HCT116 (cell line): ENCODE measurements at regions not wholly inside any gene's neighbourhood (a gene's known extent, or its start where the extent isn't known, plus 50 kb on each side); places are given as distances from the start of the nearest gene placed in this dataset.

Experiments
- ATAC-seq: fragments of 200-7000 bp; cut with Tn5 transposase; 2 replicates; pipeline ENCODE4 v1.9.1; 2020; ENCODE audit warnings: mild to moderate bottlenecking, moderate library complexity
- BruUV-seq: library from RNA; stranded (reverse); fragments of 400-500 nt; replicated peaks from 2 replicates; lab custom pipeline; 2021; lab: Mats Ljungman, UMichigan
- CTCF ChIA-PET: fragments of 300-600 bp; sonication (Branson Sonifier 250); formaldehyde crosslinking; loops from one replicate; lab custom pipeline; 2021; ENCODE audit warnings: antibody characterized with exemption; lab: Charles Lee
- POLR2A ChIA-PET: fragments of 300-600, 350-600 bp; sonication (Branson Sonifier 250); formaldehyde crosslinking; loops from one replicate; lab custom pipeline; 2021; ENCODE audit warnings: antibody characterized with exemption; lab: Charles Lee
- RAD21 ChIA-PET, 2 experiments: fragments of 300-600 bp; sonication (Branson Sonifier 250); formaldehyde crosslinking; loops; one replicate each; lab custom pipeline; 2023; ENCODE audit warnings: low total read pairs in 2 of 2; ENCODE audit not compliant: uncharacterized antibody in 2 of 2, unreplicated experiment in 2 of 2, low non-redundant PET in 1 of 2; lab: Charles Lee
- DNase-seq: peaks from one replicate; pipeline ENCODE4 v3.0.0-alpha.2; 2010; ENCODE audit warnings: low read depth, low spot score
- H2AFZ ChIP-seq: fragments of 200-600 bp; shearing (Covaris generic), sonication (generic); 2 replicates; pipeline ENCODE4 v1.6.1; 2017; ENCODE audit warnings: low read depth, mixed run types, mixed read lengths, antibody characterized with exemption, low read length; ENCODE audit not compliant: poor library complexity, severe bottlenecking
- H3K27ac ChIP-seq: 2 replicates; pipeline ENCODE4 v1.5.1; 2012; ENCODE audit warnings: low read depth, low read length
- H3K27me3 ChIP-seq: fragments of 200-600 bp; sonication (generic); 2 replicates; pipeline ENCODE4 v1.6.1; 2016; ENCODE audit warnings: mixed run types, low read length, mixed read lengths; ENCODE audit not compliant: insufficient read depth
- H3K36me3 ChIP-seq, 2 experiments: fragments of 200-500 bp in 1 of 2; fragments of 200-600 bp in 1 of 2; sonication (Bioruptor generic) in 1 of 2; sonication (generic) in 1 of 2; 2 replicates each; pipeline versions ENCODE4 v1.5.1 to v1.6.1; 2014 to 2016; ENCODE audit warnings: low read length in 2 of 2, inconsistent platforms in 1 of 2, mixed read lengths in 1 of 2, mixed run types in 1 of 2; ENCODE audit not compliant: insufficient read depth in 2 of 2, control insufficient read depth in 1 of 2
- H3K4me1 ChIP-seq, 2 experiments: fragments of 200-600 bp in 1 of 2; sonication (generic) in 1 of 2; 2 replicates each; pipeline versions ENCODE4 v1.5.1 to v1.6.1; 2012 to 2017; ENCODE audit warnings: low read length in 2 of 2, inconsistent platforms in 1 of 2, mild to moderate bottlenecking in 1 of 2, mixed read lengths in 1 of 2, mixed run types in 1 of 2, moderate library complexity in 1 of 2; ENCODE audit not compliant: insufficient read depth in 2 of 2, control insufficient read depth in 1 of 2
- H3K4me2 ChIP-seq: fragments of 200-600 bp; sonication (generic); 2 replicates; pipeline ENCODE4 v1.6.1; 2017; ENCODE audit warnings: mixed run types, low read length, mixed read lengths
- H3K4me3 ChIP-seq, 2 experiments: fragments of 200-600 bp in 1 of 2; sonication (generic) in 1 of 2; replicated peaks in 1 of 2; 2 replicates each; pipeline ENCODE4 v1.5.1; 2011 to 2016; ENCODE audit warnings: low read length in 2 of 2, control low read depth in 1 of 2, low read depth in 1 of 2, mild to moderate bottlenecking in 1 of 2, mixed read lengths in 1 of 2, mixed run types in 1 of 2
- H3K79me2 ChIP-seq: fragments of 200-600 bp; sonication (generic); 2 replicates; pipeline ENCODE4 v1.6.1; 2017; ENCODE audit warnings: mild to moderate bottlenecking, mixed run types, low read length, moderate library complexity, mixed read lengths; ENCODE audit not compliant: insufficient read depth
- H3K9ac ChIP-seq: fragments of 200-600 bp; sonication (generic); 2 replicates; pipeline ENCODE4 v1.6.1; 2016; ENCODE audit warnings: low read length, mixed read lengths
- H3K9me2 ChIP-seq: fragments of 200-600 bp; sonication (generic), shearing (Covaris generic); 2 replicates; pipeline ENCODE4 v1.6.1; 2017; ENCODE audit warnings: mixed run types, mild to moderate bottlenecking, moderate library complexity; ENCODE audit not compliant: insufficient read depth
- H3K9me3 ChIP-seq, 2 experiments: fragments of 200-500 bp in 1 of 2; fragments of 200-600 bp in 1 of 2; sonication (Bioruptor generic) in 1 of 2; sonication (generic) in 1 of 2; 2 replicates each; pipeline ENCODE4 v1.6.1; 2014 to 2017; ENCODE audit warnings: low read length in 2 of 2, mixed read lengths in 2 of 2, inconsistent platforms in 1 of 2, low read depth in 1 of 2, mild to moderate bottlenecking in 1 of 2, mixed run types in 1 of 2, moderate library complexity in 1 of 2; ENCODE audit not compliant: control insufficient read depth in 1 of 2, insufficient read depth in 1 of 2
- H4K20me1 ChIP-seq: fragments of 200-600 bp; sonication (generic), shearing (Covaris generic); 2 replicates; pipeline ENCODE4 v1.6.1; 2017; ENCODE audit warnings: mixed run types, mild to moderate bottlenecking, moderate library complexity; ENCODE audit not compliant: insufficient read depth
- CBX3 ChIP-seq: IDR thresholded peaks from 2 replicates; pipeline ENCODE4 v1.6.1; 2012; ENCODE audit warnings: low read depth
- CTCF ChIP-seq, 3 experiments: fragments of 200-600 bp in 1 of 3; sonication (generic) in 1 of 3; IDR thresholded peaks in 2 of 3; conservative IDR thresholded peaks in 1 of 3; 2 replicates each; pipeline ENCODE4 v1.5.1; 2012 to 2017; ENCODE audit warnings: low read depth in 2 of 3, low read length in 2 of 3, antibody characterized with exemption in 1 of 3, borderline replicate concordance in 1 of 3, control low read depth in 1 of 3, mild to moderate bottlenecking in 1 of 3, mixed read lengths in 1 of 3, mixed run types in 1 of 3, moderate library complexity in 1 of 3; ENCODE audit not compliant: insufficient read depth in 1 of 3
- EGR1 ChIP-seq: IDR thresholded peaks from 2 replicates; pipeline ENCODE4 v1.6.1; 2012; ENCODE audit warnings: low read depth
- EZH2 ChIP-seq: fragments of 200-600 bp; sonication (generic); IDR thresholded peaks from 2 replicates; pipeline ENCODE4 v1.6.1; 2017; ENCODE audit warnings: antibody characterized with exemption, mixed run types
- JUND ChIP-seq: IDR thresholded peaks from 2 replicates; pipeline ENCODE4 v1.6.1; 2012
- RAD21 ChIP-seq: IDR thresholded peaks from 2 replicates; pipeline ENCODE4 v1.6.1; 2012; ENCODE audit warnings: low read depth, mild to moderate bottlenecking
- SP1 ChIP-seq: IDR thresholded peaks from 2 replicates; pipeline ENCODE4 v1.6.1; 2012; ENCODE audit warnings: low read depth
- YY1 ChIP-seq: IDR thresholded peaks from 2 replicates; pipeline ENCODE4 v1.6.1; 2011; ENCODE audit warnings: low read length, low read depth, moderate library complexity, mild to moderate bottlenecking; ENCODE audit not compliant: insufficient replicate concordance; ENCODE audit errors: extremely low read depth
- ZFX ChIP-seq: fragments of 450-650 bp; IDR thresholded peaks from 2 replicates; pipeline ENCODE4 v1.6.1; 2017
- intact Hi-C: fragments of 100-400 bp; cut with micrococcal nuclease; formaldehyde crosslinking; loops from 2 replicates; pipeline ENCODE4 v1.10.0; 2022
- TF ChIP-seq, protein P1 (sequence below): IDR thresholded peaks from 2 replicates; pipeline ENCODE4 v1.6.1; 2011; ENCODE audit warnings: mild to moderate bottlenecking, low read length, moderate library complexity; ENCODE audit not compliant: insufficient replicate concordance; ENCODE audit errors: extremely low read depth

DNA sequence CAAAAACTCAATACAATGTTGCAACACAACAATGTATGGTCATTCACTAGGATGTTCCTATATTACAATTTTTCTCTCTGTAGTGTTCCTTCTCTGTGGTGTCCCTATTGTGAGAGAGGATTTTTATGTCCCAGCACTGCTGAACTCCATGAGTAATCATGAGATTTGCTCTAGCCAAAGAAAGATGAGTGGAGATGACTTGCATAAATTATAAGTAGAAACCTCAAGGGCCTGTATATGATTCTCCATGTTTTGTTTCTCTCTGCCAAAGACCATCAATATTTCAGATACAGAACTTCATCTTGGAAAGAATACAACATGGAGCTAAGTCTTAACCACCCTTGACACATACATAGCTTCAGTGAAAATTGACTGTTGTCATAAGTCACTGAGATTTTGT lies 579.1 kb downstream of the TMTC2 start:
- CTCF ChIA-PET, result no interaction called here
- TF ChIP-seq ZFX, result no peak
- TF ChIP-seq, protein P1, sequence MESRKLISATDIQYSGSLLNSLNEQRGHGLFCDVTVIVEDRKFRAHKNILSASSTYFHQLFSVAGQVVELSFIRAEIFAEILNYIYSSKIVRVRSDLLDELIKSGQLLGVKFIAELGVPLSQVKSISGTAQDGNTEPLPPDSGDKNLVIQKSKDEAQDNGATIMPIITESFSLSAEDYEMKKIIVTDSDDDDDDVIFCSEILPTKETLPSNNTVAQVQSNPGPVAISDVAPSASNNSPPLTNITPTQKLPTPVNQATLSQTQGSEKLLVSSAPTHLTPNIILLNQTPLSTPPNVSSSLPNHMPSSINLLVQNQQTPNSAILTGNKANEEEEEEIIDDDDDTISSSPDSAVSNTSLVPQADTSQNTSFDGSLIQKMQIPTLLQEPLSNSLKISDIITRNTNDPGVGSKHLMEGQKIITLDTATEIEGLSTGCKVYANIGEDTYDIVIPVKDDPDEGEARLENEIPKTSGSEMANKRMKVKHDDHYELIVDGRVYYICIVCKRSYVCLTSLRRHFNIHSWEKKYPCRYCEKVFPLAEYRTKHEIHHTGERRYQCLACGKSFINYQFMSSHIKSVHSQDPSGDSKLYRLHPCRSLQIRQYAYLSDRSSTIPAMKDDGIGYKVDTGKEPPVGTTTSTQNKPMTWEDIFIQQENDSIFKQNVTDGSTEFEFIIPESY, result no peak
- TF ChIP-seq EGR1, result no peak
- no peak for TF ChIP-seq SP1
- TF ChIP-seq YY1, result no peak
- no peak for TF ChIP-seq RAD21
- TF ChIP-seq, all 23 proteins: peak for 0
- Histone ChIP-seq H2AFZ (no peak overlapping the region), H3K4me2 (no peak overlapping the region), H3K27ac (no peak overlapping the region), H3K9ac (no peak overlapping the region), H3K4me3 (no peak overlapping the region), H3K9me2 (no peaks in the 10 kb centered on the region), H3K27me3 (no peaks in the 10 kb centered on the region), H3K9me3 (no peaks in the 10 kb centered on the region), H3K79me2 (no peaks in the 10 kb centered on the region), H3K36me3 (no peaks in the 10 kb centered on the region), H4K20me1 (no peaks in the 10 kb centered on the region), H3K4me1 (no peaks in the 10 kb centered on the region)
- no TSS peak for BruUV-seq
- DNase-seq, result no peak
- ChIA-PET RAD21 (no interaction called here), POLR2A (no interaction called here)
- intact Hi-C loops, result no loop called here
- ATAC-seq, result no peak

- H3K9me2 ChIP-seq, result no peaks in the 10 kb centered on the region
- no peaks in the 10 kb centered on the region for H4K20me1 ChIP-seq
- no peaks in the 10 kb centered on the region for H3K4me1 ChIP-seq
- H3K79me2 ChIP-seq, result no peaks in the 10 kb centered on the region
- ATAC-seq, result peak; percentile 89
- no peaks in the 10 kb centered on the region for H3K27me3 ChIP-seq
- RAD21 ChIA-PET, result interaction anchor here in 1 of 2 experiments (1.2 kb wide), 1 partner anchor 576 kb away, joined by 4 read pairs; the partner anchor contains the start of gene TMTC2
- TF ChIP-seq YY1, result no peak
- peak; percentile 36 for TF ChIP-seq RAD21
- no peak for TF ChIP-seq CBX3
- no peak for TF ChIP-seq EGR1
- TF ChIP-seq CTCF (IDR thresholded peaks at IDR 0.05 in 2 of 3, conservative IDR thresholded peaks at IDR 0.05 in 1 of 3; ENCODE audit: borderline replicate concordance in 1 of 3, insufficient read depth in 1 of 3, low read depth in 2 of 3, low read length in 2 of 3), result peak; percentile 6 to 55 (median 47); a peak in 4 of 6 replicates
- TF ChIP-seq SP1, result no peak
- no peak for TF ChIP-seq JUND
- TF ChIP-seq EZH2, result no peak
- TF ChIP-seq, all 23 proteins: peak for 2
- no peaks in the 10 kb centered on the region for H3K9me3 ChIP-seq
- no TSS peak for BruUV-seq
- ChIA-PET POLR2A (no interaction called here), CTCF (interaction anchor here (1.4 kb wide), 1 partner anchor 9 kb away, joined by 3 read pairs; no protein-coding TSS in a partner anchor)
- H3K9ac ChIP-seq, result no peak overlapping the region
- H3K27ac ChIP-seq, result no peak overlapping the region
- H3K36me3 ChIP-seq, result no peaks in the 10 kb centered on the region
- H2AFZ ChIP-seq, result peak overlapping the region; percentile 23
- peak; percentile 6 for DNase-seq
- no peak overlapping the region for H3K4me2 ChIP-seq
- no peak overlapping the region for H3K4me3 ChIP-seq
- intact Hi-C loops, result loop anchor here (5.0 kb wide), 1 partner anchor 575 kb away; the partner anchor contains the start of gene TMTC2
Measured at GRCh38 chr12:83261998-83262397, 575.3 kb downstream of the TMTC2 start.
